Endothelial cell of umbilical vein (primary cell): ENCODE measurements at regions not wholly inside any gene's neighbourhood (a gene's known extent, or its start where the extent isn't known, plus 50 kb on each side); places are given as distances from the start of the nearest gene placed in this dataset.
"Not testable (repeated sequence)": the region's sequence is repeated elsewhere in the genome, so short reads cannot be mapped to it uniquely, and the experiment has no call there.

Experiments
- BruUV-seq: library from RNA; stranded (reverse); fragments of 400-500 nt; replicated peaks from 2 replicates; lab custom pipeline; 2021; lab: Mats Ljungman, UMichigan
- CTCF ChIA-PET: fragments of 300-600, 350-600 bp; sonication (Branson Sonifier 250); formaldehyde crosslinking; loops from one replicate; lab custom pipeline; 2021; ENCODE audit warnings: antibody characterized with exemption, inconsistent platforms; lab: Charles Lee
- POLR2A ChIA-PET: fragments of 300-600, 350-600 bp; sonication (Branson Sonifier 250); formaldehyde crosslinking; loops from one replicate; lab custom pipeline; 2021; ENCODE audit warnings: antibody characterized with exemption, inconsistent platforms; lab: Charles Lee
- DNase-seq: peaks from one replicate; pipeline ENCODE4 v3.0.0-alpha.2; 2011; ENCODE audit warnings: low read depth, low spot score
- FAIRE-seq: peaks from 2 replicates; lab custom pipeline; 2011; peaks lifted over from hg19 to GRCh38; lab: Jason Lieb, UNC
- H2AFZ ChIP-seq: 2 replicates; pipeline ENCODE4 v1.6.0; 2012; ENCODE audit warnings: low read depth, low read length, control low read depth, inconsistent platforms
- H3K27ac ChIP-seq: 2 replicates; pipeline ENCODE4 v1.5.1; 2011; ENCODE audit warnings: low read depth, mild to moderate bottlenecking, control low read depth, low read length, moderate library complexity; ENCODE audit not compliant: insufficient read depth
- H3K27me3 ChIP-seq, 2 experiments: 2 replicates each; pipeline versions ENCODE4 v1.6.0 to v1.6.1; 2011; ENCODE audit warnings: low read length in 2 of 2, mixed read lengths in 1 of 2; ENCODE audit not compliant: control insufficient read depth in 2 of 2, insufficient read depth in 2 of 2
- H3K36me3 ChIP-seq, 2 experiments: 2 replicates in 1 of 2; 3 replicates in 1 of 2; pipeline ENCODE4 v1.5.1; 2011; ENCODE audit warnings: low read length in 2 of 2, mild to moderate bottlenecking in 1 of 2, moderate library complexity in 1 of 2; ENCODE audit not compliant: control insufficient read depth in 2 of 2, insufficient read depth in 2 of 2; ENCODE audit errors: extremely low read depth in 1 of 2
- H3K4me1 ChIP-seq: 3 replicates; pipeline ENCODE4 v1.5.1; 2011; ENCODE audit warnings: mild to moderate bottlenecking, low read length; ENCODE audit not compliant: control insufficient read depth, insufficient read depth; ENCODE audit errors: extremely low read depth
- H3K4me2 ChIP-seq: 2 replicates; pipeline ENCODE4 v1.6.1; 2011; ENCODE audit warnings: low read length, control low read depth, mixed read lengths; ENCODE audit not compliant: insufficient read depth
- H3K4me3 ChIP-seq, 3 experiments: fragments of 200-600 bp in 1 of 3; sonication (generic), shearing (Covaris generic) in 1 of 3; replicated peaks in 1 of 3; 2 replicates each; pipeline ENCODE4 v1.5.1; 2011 to 2016; ENCODE audit warnings: control low read depth in 3 of 3, low read length in 3 of 3, mild to moderate bottlenecking in 2 of 3, inconsistent platforms in 1 of 3, low read depth in 1 of 3, moderate library complexity in 1 of 3; ENCODE audit not compliant: insufficient read depth in 1 of 3
- H3K79me2 ChIP-seq: 2 replicates; pipeline ENCODE4 v1.6.0; 2012; ENCODE audit warnings: low read length, inconsistent platforms; ENCODE audit not compliant: control insufficient read depth, insufficient read depth
- H3K9ac ChIP-seq: replicated peaks from 2 replicates; pipeline ENCODE3; 2011; ENCODE audit warnings: low read length, control low read depth; ENCODE audit not compliant: insufficient read depth; ENCODE audit errors: extremely low read depth
- H3K9me1 ChIP-seq: replicated peaks from 3 replicates; pipeline ENCODE4 v1.6.0; 2011; ENCODE audit warnings: mild to moderate bottlenecking, low read length; ENCODE audit not compliant: control insufficient read depth, insufficient read depth; ENCODE audit errors: extremely low read depth
- H3K9me3 ChIP-seq: replicated peaks from 2 replicates; pipeline ENCODE4 v1.5.1; 2012; ENCODE audit warnings: low read length, inconsistent platforms; ENCODE audit not compliant: control insufficient read depth, insufficient read depth
- H4K20me1 ChIP-seq: replicated peaks from 2 replicates; pipeline ENCODE3; 2011; ENCODE audit warnings: mild to moderate bottlenecking, low read length; ENCODE audit not compliant: control insufficient read depth, insufficient read depth; ENCODE audit errors: extremely low read depth
- EZH2 ChIP-seq: IDR thresholded peaks from 2 replicates; pipeline ENCODE4 v1.6.1; 2012; ENCODE audit warnings: borderline replicate concordance, low read depth, mild to moderate bottlenecking, moderate library complexity, low read length, inconsistent platforms; ENCODE audit not compliant: severe bottlenecking
- FOS ChIP-seq: IDR thresholded peaks from 2 replicates; pipeline ENCODE4 v1.6.1; 2011; ENCODE audit warnings: mild to moderate bottlenecking, low read length, moderate library complexity, borderline replicate concordance; ENCODE audit not compliant: insufficient read depth
- GATA2 ChIP-seq: IDR thresholded peaks from 2 replicates; pipeline ENCODE4 v1.7.0; 2011; ENCODE audit warnings: low read depth, mild to moderate bottlenecking, moderate library complexity, mixed read lengths, low read length; ENCODE audit not compliant: insufficient read length, insufficient read depth
- JUN ChIP-seq: IDR thresholded peaks from 2 replicates; pipeline ENCODE4 v1.6.1; 2011; ENCODE audit warnings: borderline replicate concordance, low read depth; ENCODE audit not compliant: insufficient read length, insufficient read depth
- MYC ChIP-seq: IDR thresholded peaks from one replicate; pipeline ENCODE4 v1.6.1; 2011; ENCODE audit warnings: mild to moderate bottlenecking, low read depth, low read length
- POLR2A ChIP-seq: IDR thresholded peaks from 2 replicates; pipeline ENCODE4 v1.6.1; 2012; ENCODE audit warnings: low read depth, mild to moderate bottlenecking, control low read depth, low read length
- POLR2AphosphoS5 ChIP-seq: IDR thresholded peaks from 2 replicates; pipeline ENCODE4 v1.6.1; 2012; ENCODE audit warnings: low read depth, mild to moderate bottlenecking, control low read depth, low read length, moderate library complexity; ENCODE audit not compliant: insufficient read depth
- dilution Hi-C: fragments of 300-500 bp; cut with MboI; formaldehyde crosslinking; loops from one replicate; pipeline ENCODE4 v1.15.0; 2019; ENCODE audit warnings: low sequenced_read_pairs; ENCODE audit not compliant: extremely low pct_ligation_motif_present
- intact Hi-C: fragments of 100-400 bp; cut with micrococcal nuclease; formaldehyde crosslinking; loops from one replicate; pipeline ENCODE4 v1.10.0; 2022
- TF ChIP-seq, protein P1 (sequence below), 2 donors: IDR thresholded peaks; 1 replicate in 1 of 2; 2 replicates in 1 of 2; pipeline ENCODE4 v1.5.1; 2011; ENCODE audit warnings: low read length in 2 of 2, mild to moderate bottlenecking in 2 of 2, moderate library complexity in 2 of 2, control low read depth in 1 of 2, inconsistent platforms in 1 of 2, low read depth in 1 of 2; ENCODE audit not compliant: insufficient read depth in 1 of 2; ENCODE audit errors: extremely low read depth in 1 of 2
- TF ChIP-seq, protein P2 (sequence below): IDR thresholded peaks from 2 replicates; pipeline ENCODE4 v1.6.1; 2011; ENCODE audit not compliant: insufficient read depth, insufficient read length

DNA sequence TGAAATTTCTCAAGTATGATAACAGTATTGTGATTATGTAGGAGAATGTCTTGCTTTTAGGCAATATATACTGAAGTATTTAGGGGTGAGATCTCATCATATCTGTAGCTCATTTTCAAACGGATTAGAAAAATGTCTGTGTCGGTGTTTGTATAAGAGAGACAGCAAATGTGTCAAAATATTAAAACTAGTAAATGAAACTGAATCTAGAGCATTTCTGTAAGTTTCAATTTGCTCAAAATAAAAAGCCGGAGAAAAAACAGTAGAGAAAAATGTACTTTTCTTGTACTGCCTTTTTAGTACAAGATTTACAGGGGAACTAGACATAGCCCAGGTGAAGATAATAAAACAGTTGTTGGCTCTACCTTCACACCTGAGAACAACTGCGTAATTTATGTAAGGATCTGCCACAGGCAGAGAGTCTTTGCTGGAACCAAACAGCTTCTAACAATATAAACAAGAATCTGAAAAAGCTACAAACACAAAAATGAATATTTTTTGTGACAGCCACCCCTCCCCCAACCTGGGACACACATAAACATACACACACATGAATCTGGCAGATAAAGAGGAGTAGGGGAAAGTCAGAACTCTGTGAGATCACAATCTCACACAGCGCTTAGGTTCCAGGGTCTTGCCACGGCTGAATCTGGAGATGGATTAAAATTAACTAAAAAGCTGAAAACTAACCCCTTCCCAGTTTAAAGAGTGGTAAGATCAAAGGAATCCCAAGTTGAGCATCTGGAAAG lies 153.3 kb downstream of the AVL9 start:
- POLR2A ChIA-PET = no interaction called here
- H3K9me3 ChIP-seq = no peaks in the 10 kb centered on the region
- no peaks in the 10 kb centered on the region for H3K4me1 ChIP-seq
- FAIRE-seq = no peak
- no peak overlapping the region for H3K27ac ChIP-seq
- H3K36me3 ChIP-seq = no peaks in the 10 kb centered on the region
- dilution Hi-C loops = no loop called here
- H3K4me3 ChIP-seq = no peak overlapping the region
- no peaks in the 10 kb centered on the region for H3K27me3 ChIP-seq
- no peak overlapping the region for H3K4me2 ChIP-seq
- no peaks in the 10 kb centered on the region for H3K79me2 ChIP-seq
- no peak for DNase-seq
- TF ChIP-seq, protein P1, sequence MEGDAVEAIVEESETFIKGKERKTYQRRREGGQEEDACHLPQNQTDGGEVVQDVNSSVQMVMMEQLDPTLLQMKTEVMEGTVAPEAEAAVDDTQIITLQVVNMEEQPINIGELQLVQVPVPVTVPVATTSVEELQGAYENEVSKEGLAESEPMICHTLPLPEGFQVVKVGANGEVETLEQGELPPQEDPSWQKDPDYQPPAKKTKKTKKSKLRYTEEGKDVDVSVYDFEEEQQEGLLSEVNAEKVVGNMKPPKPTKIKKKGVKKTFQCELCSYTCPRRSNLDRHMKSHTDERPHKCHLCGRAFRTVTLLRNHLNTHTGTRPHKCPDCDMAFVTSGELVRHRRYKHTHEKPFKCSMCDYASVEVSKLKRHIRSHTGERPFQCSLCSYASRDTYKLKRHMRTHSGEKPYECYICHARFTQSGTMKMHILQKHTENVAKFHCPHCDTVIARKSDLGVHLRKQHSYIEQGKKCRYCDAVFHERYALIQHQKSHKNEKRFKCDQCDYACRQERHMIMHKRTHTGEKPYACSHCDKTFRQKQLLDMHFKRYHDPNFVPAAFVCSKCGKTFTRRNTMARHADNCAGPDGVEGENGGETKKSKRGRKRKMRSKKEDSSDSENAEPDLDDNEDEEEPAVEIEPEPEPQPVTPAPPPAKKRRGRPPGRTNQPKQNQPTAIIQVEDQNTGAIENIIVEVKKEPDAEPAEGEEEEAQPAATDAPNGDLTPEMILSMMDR (IDR thresholded peaks at IDR 0.05; ENCODE audit: extremely low read depth in 1 of 2, insufficient read depth in 1 of 2, low read depth in 1 of 2, low read length in 2 of 2) = no peak
- TF ChIP-seq MYC (no peak), GATA2 (no peak), EZH2 (no peak), POLR2AphosphoS5 (no peak), POLR2A (no peak), JUN (no peak), FOS (no peak)
- TF ChIP-seq, protein P2, sequence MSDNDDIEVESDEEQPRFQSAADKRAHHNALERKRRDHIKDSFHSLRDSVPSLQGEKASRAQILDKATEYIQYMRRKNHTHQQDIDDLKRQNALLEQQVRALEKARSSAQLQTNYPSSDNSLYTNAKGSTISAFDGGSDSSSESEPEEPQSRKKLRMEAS = no peak
- intact Hi-C loops = no loop called here
- CTCF ChIA-PET = no interaction called here
- H3K9me1 ChIP-seq = no peaks in the 10 kb centered on the region
- H3K9ac ChIP-seq = no peak overlapping the region
- H2AFZ ChIP-seq = no peak overlapping the region
- BruUV-seq = no TSS peak
- no peaks in the 10 kb centered on the region for H4K20me1 ChIP-seq

DNA sequence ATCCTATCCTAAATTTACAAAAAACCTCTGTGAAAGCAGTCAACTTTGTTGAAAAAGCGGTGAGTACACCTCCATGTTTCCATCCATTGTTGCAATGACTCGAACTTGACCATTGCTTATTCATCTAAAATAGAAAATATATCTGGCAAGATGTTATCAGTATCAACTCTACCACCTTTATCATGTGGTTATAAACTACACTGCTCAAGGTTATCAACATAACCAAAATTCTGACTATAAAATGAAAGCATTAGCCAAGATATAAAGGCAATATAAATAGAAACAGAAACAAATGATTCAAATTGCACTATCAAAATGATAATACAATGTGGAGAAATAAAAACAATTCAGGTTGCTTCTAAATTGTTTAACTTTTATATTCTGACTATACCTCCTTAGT lies 150.0 kb downstream of the AVL9 start:
- DNase-seq, H3K4me3 ChIP-seq, H3K27ac ChIP-seq, FAIRE-seq, H2AFZ ChIP-seq, H3K9ac ChIP-seq, CTCF ChIA-PET, H3K36me3 ChIP-seq, H3K4me1 ChIP-seq, H3K4me2 ChIP-seq, BruUV-seq, dilution Hi-C loops, H3K9me1 ChIP-seq, H3K27me3 ChIP-seq, POLR2A ChIA-PET, H4K20me1 ChIP-seq, H3K9me3 ChIP-seq, H3K79me2 ChIP-seq, intact Hi-C loops: not testable (repeated sequence)
